Uterus (tissue), 3 donors: ENCODE measurements at regions not wholly inside any gene's neighbourhood (a gene's known extent, or its start where the extent isn't known, plus 50 kb on each side); places are given as distances from the start of the nearest gene placed in this dataset.

Source experiments
- DNase-seq, 2 donors: peaks; one replicate each; pipeline ENCODE4 v3.0.0-alpha.2; 2019 to 2020
- H3K27ac ChIP-seq, 2 donors: fragments of 200-600 bp; sonication (generic); 1 replicate in 1 of 2; 2 replicates in 1 of 2; pipeline ENCODE4 v1.5.1; 2016 to 2018
- H3K27me3 ChIP-seq, 2 donors: fragments of 200-600 bp; sonication (generic); one replicate each; pipeline ENCODE4 v1.5.1; 2018 to 2019; ENCODE audit warnings: control low read depth in 1 of 2
- H3K36me3 ChIP-seq, 2 donors: fragments of 200-600 bp; sonication (generic); one replicate each; pipeline ENCODE4 v1.5.1; 2019; ENCODE audit warnings: control low read depth in 1 of 2
- H3K4me1 ChIP-seq, 2 donors: fragments of 200-600 bp; sonication (generic); one replicate each; pipeline ENCODE4 v1.5.1; 2018 to 2019; ENCODE audit warnings: control low read depth in 1 of 2
- H3K4me3 ChIP-seq, 2 donors: fragments of 200-600 bp; sonication (generic); 1 replicate in 1 of 2; 2 replicates in 1 of 2; pipeline ENCODE4 v1.5.1; 2018 to 2019; ENCODE audit warnings: mild to moderate bottlenecking in 1 of 2
- H3K9me3 ChIP-seq, 2 donors: fragments of 200-600 bp; sonication (generic); one replicate each; pipeline ENCODE4 v1.5.1; 2019; ENCODE audit warnings: control low read depth in 1 of 2
- POLR2A ChIP-seq, 2 donors: fragments of 450-650 bp; IDR thresholded peaks; one replicate each; pipeline ENCODE4 v1.6.1; 2016; ENCODE audit warnings: antibody characterized with exemption in 2 of 2, mild to moderate bottlenecking in 1 of 2, moderate library complexity in 1 of 2
- intact Hi-C: fragments of 100-400 bp; cut with DNase I; formaldehyde crosslinking; loops from one replicate; pipeline ENCODE4 v1.15.1; 2023; ENCODE audit warnings: low total_unique reads
- TF ChIP-seq, protein P1 (sequence below), 4 experiments: fragments of 200-600 bp in 2 of 4; fragments of 450-650 bp in 2 of 4; sonication (generic) in 2 of 4; IDR thresholded peaks; one replicate each; pipeline ENCODE4 v1.5.1; 2016 to 2019; ENCODE audit warnings: antibody characterized with exemption in 4 of 4, mild to moderate bottlenecking in 2 of 4, moderate library complexity in 1 of 4
- donor health status: DM: yes; HTN: yes; CAD: no.

DNA sequence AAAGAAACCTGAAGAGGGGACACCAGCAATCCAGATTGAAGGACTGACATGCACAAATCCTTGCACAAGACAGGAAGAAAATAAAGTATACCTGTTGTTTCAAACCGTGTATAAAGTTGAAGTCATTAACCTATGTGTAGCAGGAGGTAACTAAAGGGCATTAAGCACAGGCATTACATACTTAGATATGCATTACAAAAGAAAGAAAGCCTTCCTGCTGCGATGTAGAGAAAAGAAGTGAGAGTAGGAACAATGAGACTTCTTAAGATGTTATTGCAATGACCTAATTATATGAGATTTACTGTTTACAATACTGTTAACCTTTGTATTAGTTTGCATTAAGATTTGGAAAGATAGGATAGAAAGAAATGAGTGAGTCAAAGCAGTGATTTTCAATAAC lies 308.9 kb upstream of the PTPRD start:
- Histone ChIP-seq H3K27me3 (no peaks in the 10 kb centered on the region), H3K9me3 (no peaks in the 10 kb centered on the region), H3K36me3 (no peaks in the 10 kb centered on the region), H3K27ac (no peak overlapping the region), H3K4me3 (no peak overlapping the region), H3K4me1 (no peaks in the 10 kb centered on the region)
- DNase-seq, result no peak
- intact Hi-C loops, result no loop called here
- TF ChIP-seq, protein P1, sequence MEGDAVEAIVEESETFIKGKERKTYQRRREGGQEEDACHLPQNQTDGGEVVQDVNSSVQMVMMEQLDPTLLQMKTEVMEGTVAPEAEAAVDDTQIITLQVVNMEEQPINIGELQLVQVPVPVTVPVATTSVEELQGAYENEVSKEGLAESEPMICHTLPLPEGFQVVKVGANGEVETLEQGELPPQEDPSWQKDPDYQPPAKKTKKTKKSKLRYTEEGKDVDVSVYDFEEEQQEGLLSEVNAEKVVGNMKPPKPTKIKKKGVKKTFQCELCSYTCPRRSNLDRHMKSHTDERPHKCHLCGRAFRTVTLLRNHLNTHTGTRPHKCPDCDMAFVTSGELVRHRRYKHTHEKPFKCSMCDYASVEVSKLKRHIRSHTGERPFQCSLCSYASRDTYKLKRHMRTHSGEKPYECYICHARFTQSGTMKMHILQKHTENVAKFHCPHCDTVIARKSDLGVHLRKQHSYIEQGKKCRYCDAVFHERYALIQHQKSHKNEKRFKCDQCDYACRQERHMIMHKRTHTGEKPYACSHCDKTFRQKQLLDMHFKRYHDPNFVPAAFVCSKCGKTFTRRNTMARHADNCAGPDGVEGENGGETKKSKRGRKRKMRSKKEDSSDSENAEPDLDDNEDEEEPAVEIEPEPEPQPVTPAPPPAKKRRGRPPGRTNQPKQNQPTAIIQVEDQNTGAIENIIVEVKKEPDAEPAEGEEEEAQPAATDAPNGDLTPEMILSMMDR (IDR thresholded peaks at IDR 0.05), result no peak
- TF ChIP-seq POLR2A (IDR thresholded peaks at IDR 0.05), result no peak

DNA sequence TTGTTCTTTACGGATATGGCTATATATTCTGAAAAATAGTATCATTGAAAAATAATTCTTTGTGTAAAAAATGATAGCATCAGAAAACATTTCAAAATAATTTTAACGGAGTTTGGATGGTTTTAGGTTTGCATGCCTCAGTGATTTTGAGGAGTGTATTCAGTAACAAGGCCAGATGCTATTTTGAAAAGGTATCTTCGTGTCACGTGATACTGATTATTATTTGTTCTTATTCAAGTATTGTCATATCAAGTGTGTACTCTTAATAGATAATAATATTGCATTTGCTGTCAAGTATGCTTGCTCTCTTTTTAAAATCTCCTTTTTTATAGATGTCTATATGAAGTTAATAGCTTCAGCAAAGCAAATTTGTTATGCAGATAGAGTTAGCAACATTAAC lies 313.1 kb upstream of the PTPRD start:
- Histone ChIP-seq H3K27me3 (no peaks in the 10 kb centered on the region), H3K9me3 (no peaks in the 10 kb centered on the region), H3K4me1 (no peaks in the 10 kb centered on the region), H3K36me3 (no peaks in the 10 kb centered on the region), H3K27ac (no peak overlapping the region), H3K4me3 (no peak overlapping the region)
- no peak for DNase-seq
- TF ChIP-seq, protein P1 (IDR thresholded peaks at IDR 0.05), result no peak
- no peak for TF ChIP-seq POLR2A (IDR thresholded peaks at IDR 0.05)
- intact Hi-C loops, result no loop called here

DNA sequence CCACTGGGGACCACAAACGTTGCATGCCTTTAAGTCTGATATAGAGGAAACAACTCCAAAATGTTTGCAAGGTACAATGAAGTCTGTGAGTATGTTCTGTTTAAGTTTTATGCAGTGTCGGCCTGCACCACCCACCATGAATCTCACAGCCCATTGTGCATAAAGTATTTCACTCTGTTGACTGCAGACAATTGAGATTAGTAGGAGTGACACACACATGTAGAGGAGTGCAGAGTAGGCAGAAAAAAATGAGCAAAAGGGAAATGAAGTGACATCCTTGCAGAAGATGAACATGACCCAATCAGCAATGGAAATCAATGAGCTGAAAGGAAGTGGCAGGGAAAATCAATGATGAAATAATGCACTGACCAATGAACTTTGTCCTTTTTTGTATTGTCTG lies 315.6 kb upstream of the PTPRD start:
- no peak for DNase-seq
- no peaks in the 10 kb centered on the region for H3K36me3 ChIP-seq
- no peak overlapping the region for H3K4me3 ChIP-seq
- H3K9me3 ChIP-seq, result no peaks in the 10 kb centered on the region
- H3K27ac ChIP-seq, result no peak overlapping the region
- intact Hi-C loops, result no loop called here
- TF ChIP-seq POLR2A (IDR thresholded peaks at IDR 0.05), result no peak
- TF ChIP-seq, protein P1 (IDR thresholded peaks at IDR 0.05), result no peak
- no peaks in the 10 kb centered on the region for H3K27me3 ChIP-seq
- no peaks in the 10 kb centered on the region for H3K4me1 ChIP-seq

DNA sequence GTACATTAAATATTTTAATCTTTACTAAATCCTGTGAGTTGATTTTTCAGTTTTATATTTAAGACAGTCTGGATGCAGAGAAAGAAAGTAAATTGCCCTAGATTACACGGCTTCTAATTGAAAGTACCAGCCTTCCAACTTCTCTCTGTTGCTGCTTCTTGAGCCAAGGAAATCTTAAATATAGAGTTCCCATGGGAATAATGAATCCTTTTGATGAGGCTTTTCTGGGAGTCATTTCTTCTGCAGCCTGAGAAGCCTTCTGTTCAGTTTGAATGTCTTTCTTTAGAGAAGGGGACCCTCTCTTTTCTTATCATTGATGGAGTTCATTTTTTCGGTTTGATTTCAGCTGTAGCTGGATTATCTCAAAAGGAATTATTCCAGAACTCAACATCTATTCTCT lies 317.3 kb upstream of the PTPRD start:
- Histone ChIP-seq H3K9me3 (no peaks in the 10 kb centered on the region), H3K27me3 (no peaks in the 10 kb centered on the region), H3K36me3 (no peaks in the 10 kb centered on the region), H3K27ac (no peak overlapping the region), H3K4me1 (no peaks in the 10 kb centered on the region), H3K4me3 (no peak overlapping the region)
- DNase-seq, result no peak
- TF ChIP-seq POLR2A (IDR thresholded peaks at IDR 0.05), result no peak
- TF ChIP-seq, protein P1 (IDR thresholded peaks at IDR 0.05), result no peak
- intact Hi-C loops, result no loop called here

DNA sequence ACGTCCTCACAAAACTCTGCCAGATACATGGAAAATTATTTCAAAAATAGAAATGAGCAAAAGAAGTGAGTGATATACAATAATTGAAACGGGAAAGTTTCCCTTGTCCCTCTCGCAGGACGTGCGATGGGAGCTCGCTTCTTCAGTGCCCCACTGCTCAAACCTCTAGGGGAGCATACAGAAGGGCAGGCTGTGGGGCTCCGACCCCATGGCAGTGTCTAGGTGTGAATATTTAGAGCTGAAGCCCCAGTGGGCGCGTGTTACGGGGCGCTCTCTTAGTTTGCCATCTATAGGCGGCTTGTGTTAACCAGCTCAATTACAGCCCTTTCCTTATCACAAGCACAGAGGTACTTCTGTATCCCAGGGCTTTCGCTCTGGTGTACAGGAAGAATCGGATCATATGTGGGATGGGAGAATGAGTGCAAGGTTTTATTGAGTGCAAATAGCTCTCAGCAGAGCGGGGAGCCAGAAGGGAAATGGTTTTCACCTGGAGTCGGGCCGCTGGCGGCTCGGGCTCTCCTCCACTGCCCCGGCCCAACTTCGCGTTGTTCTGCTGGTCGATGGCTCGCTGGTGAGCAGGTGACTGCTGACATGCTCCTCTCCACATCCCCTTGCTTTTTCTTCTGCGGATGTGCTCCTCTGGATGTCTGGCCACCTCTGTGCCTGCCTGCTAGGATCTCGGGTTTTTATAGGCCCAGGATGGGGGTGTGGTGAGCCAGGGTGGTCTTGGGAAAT lies 334.0 kb upstream of the PTPRD start:
- Histone ChIP-seq H3K9me3 (no peaks in the 10 kb centered on the region), H3K27ac (no peak overlapping the region), H3K27me3 (peaks cover 0 to 3% of the 10 kb centered on the region in 2 donors), H3K4me3 (no peak overlapping the region), H3K4me1 (no peaks in the 10 kb centered on the region), H3K36me3 (no peaks in the 10 kb centered on the region)
- intact Hi-C loops, result no loop called here
- DNase-seq, result no peak
- TF ChIP-seq, protein P1 (IDR thresholded peaks at IDR 0.05), result no peak
- no peak for TF ChIP-seq POLR2A (IDR thresholded peaks at IDR 0.05)
